Superior temporal gyrus (tissue), 1 donor: ENCODE measurements at regions not wholly inside any gene's neighbourhood (a gene's known extent, or its start where the extent isn't known, plus 50 kb on each side); places are given as distances from the start of the nearest gene placed in this dataset.

Source experiments
- DNase-seq: peaks from one replicate; pipeline ENCODE4 v3.0.0-alpha.2; 2016; ENCODE audit errors: extremely low spot score

DNA sequence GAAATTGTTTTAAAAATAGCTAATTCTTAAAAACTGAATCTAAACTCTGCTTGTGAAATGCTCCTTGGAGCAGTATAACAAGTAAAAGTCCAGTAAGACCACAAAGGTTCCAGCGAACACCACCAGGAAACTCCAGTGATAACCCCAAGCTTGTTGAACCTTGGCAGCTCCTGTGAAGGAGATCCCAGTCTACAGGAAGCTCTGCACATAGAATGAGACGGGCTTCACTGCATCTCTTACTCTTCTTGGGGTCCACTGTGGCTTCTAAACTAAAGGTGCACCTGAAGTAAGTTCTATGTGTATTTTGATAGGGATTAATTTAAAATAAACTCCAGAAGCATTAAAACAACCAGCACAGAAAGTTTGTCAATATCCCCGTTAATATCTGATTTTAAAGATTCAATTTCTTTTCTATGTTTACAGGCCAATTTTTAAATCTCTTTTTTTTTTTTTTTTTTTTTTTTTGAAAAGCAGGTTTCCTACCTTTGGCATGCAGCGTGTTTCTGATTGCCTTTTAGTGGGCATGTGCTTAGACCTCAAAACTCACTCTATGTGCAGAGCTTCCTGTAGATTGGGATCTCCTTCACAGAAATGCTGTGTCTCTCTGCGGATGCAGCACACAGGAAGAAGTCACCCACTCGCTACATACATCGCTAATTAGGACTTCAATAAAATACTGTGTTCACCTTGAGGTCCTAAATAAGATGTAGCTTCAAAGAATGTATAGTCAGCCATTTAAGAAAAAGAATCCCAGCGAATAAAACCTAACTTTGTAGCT is 508.5 kb downstream of the KLF12 start:
- DNase-seq: no peak

GRCh38 chr13:73623281-73623680 is 510.9 kb downstream of the KLF12 start:
- DNase-seq: no peak

- DNase-seq: no peak
Observed at GRCh38 chr13:73622381-73622780, 511.8 kb downstream of the KLF12 start.

DNA sequence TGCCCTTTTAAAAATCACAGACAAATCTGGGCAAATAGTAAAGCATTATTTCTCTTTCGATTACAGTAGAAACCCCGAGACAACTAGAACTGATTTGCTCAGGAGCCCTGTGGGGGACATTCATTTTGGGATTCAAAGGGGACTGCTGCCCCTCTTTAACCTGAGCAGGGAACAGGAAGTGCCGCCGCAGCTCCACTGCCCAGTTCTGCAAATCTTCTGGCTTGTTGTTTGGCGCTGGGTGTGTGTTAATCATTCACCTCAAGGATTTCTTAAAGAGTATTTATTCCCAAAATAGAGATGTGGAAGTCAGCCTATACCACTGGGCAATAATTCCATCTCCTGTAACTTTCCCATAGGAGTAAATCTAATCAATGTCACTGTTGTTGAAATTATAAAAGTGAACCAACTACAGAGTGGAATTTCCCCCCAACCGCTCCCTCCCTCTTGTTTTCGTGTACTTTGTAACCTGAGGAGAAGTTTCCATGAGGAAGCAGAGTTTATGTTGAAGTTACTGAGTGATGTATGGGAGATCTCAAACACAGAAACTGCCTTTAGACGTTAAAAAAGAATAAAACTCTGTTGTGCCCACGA is 515.8 kb downstream of the KLF12 start:
- DNase-seq: no peak

DNA sequence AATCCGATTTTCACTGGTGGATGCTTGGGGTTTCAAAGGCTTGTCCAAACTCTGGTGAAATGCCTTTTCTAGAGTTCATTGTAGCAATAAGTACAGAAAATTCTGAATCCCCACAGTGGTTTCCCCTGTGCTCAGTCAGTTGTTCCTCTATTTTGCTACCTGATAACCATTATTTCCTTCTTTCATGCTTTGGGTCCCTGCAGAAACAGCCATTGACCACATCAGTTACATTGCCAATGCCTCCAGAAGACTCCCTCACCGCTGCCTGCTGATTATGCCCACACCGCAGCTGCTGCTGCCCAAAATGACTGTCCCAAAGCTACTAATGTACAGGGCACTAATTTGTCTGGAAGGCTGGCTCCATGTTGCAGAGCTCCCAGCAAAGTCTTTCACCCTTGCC is 517.3 kb downstream of the KLF12 start:
- DNase-seq: no peak

DNA sequence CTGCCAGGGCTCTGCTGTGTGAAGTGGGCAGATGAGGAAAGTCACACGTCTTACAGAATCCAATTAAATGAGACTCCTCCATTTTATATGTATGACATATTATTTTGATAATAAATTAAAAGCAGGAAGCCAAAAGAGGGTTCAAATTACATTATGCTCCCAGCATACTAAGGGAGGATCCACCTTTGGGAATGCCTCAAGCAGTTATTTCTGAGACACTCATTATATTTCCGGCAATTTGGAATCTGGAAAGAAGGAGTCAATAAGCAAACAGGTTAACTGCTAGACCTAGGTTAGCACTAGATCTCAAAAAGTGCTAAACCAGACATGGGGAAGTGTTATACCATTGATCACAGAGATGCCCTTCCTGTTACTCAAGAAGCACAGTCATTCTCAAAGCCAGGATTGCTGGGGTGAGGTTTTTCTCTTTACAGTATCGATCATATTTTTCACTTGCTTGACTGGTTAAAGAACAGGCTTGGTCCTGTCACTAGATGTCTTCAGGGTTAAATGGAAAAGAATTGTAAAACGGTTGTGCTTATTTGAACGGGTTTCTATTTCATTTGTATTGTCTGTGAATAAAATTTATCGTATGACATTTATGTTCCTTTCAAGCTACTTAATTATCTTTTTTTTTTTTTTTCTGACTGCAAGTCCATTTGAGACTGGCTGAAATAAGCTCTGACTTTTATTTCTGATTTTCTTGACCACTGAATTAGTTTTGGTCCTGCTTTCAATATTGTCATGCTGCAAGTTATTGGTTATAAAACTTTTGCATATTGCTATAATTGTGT is 523.2 kb downstream of the KLF12 start:
- no peak for DNase-seq

- no peak for DNase-seq
Observed at GRCh38 chr13:73608711-73609485, 525.3 kb downstream of the KLF12 start.

- DNase-seq: no peak
Observed at GRCh38 chr13:73608157-73608516, 526.1 kb downstream of the KLF12 start.

GRCh38 chr13:73607489-73608156 is 526.6 kb downstream of the KLF12 start:
- no peak for DNase-seq

DNA sequence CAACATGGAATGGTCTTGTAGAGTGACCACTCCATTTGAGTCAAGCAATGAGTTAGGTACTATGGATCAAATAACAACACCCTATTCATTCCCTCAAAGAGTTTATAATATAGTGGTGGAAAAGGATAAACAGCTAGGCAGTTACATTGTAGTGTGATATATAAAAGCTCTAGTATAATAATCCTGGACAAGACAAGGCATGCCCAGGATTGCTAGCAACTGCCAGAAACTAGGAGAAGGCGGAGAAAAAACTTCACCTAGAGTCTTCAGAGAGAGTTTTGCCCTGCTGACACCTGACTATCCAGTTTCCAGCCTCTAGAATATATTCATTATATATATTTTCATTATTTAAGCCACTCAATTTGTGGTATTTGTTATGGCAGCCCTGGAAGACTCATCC is 530.6 kb downstream of the KLF12 start:
- no peak for DNase-seq

DNA sequence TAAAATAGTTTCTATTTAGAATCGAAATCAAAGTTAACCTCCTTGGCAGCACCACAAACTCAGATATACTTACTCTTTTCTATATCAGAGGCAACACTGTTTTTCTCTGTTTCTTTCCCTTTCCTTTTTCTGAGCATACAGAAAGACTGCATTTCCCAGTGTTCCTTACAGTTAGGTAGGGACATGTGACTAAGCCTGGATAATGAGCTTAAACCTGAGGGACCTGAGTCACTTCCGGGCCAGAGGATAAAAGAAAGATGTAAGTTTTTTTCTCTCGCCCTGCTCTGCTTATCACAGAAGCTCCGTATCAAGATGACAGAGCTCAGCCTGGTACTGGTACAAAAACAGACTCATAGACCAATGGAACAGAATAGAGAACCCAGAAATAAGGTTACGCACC is 531.9 kb downstream of the KLF12 start:
- no peak for DNase-seq

GRCh38 chr13:73601708-73602107 is 532.5 kb downstream of the KLF12 start:
- no peak for DNase-seq

DNA sequence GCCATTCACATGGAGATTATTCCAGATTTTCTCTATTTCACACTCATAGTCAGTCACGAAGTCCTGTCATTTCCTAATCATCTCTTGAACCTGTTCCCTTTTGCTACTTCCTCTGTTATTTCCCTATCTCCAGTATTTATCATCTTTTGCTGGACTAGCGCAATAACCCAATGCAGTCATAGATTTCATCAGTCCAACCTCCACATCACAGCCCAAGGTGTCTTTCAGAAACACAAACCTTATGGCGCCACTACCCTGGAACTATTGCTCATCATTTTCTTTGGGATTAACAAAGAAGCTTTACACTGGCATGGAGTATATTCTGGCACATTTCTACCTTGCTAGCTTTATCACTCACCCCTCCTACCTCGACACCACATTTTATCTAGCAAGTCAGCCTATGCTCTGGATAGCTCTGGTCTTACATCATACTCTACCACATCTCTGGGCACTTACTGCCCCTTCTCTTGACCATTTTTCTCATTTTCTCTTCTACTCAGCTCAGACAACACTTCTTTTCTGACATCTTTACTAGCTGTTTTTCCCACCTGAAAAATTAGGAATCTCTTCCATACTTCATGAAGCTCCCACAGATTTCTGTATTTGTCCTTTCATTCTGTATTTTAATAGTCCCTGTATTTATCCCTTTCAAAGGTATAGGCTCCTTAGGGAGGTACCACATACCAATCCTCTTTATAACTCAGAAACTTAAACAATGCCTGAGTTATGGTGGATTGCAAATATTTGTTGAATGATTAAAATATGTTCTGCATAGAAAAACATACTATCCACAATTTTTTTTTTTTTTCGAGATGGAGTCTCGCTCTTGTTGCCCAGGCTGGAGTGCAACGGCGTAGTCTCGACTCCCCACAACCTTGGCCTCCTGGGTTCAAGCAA is 534.7 kb downstream of the KLF12 start:
- no peak for DNase-seq

- no peak for DNase-seq
Observed at GRCh38 chr13:73598020-73598712, 536.0 kb downstream of the KLF12 start.

- no peak for DNase-seq
Observed at GRCh38 chr13:73596382-73596781, 537.6 kb downstream of the KLF5 start.

DNA sequence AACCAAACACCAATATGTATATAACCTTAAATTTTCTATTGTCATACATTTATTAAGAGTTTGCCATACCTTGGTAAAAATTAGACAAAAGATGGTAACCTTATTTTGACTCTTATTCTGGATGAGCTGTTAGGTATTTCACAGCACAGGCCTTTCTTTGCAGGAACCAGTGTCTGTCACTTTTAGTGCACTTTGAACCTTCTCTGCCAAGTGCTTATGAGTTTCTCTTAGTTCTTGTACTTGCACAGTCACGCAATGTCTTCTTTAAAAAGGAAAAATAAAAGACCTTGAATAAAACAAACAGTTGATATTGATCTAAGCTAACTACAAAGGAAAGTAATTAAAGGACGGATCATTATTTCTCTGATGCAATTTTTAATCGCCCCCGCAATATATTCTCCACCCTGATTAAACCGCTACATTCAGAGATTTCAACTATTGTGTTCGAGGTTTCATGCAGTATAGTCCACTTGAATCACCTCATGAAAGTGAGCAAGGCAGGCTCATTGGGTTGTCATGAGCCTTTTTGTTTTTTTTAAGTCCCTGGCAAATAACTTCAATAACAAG is 534.5 kb downstream of the KLF5 start:
- DNase-seq: no peak

- no peak for DNase-seq
Observed at GRCh38 chr13:73591861-73592260, 533.1 kb downstream of the KLF5 start.

- no peak for DNase-seq
Observed at GRCh38 chr13:73590795-73591194, 532.0 kb downstream of the KLF5 start.

DNA sequence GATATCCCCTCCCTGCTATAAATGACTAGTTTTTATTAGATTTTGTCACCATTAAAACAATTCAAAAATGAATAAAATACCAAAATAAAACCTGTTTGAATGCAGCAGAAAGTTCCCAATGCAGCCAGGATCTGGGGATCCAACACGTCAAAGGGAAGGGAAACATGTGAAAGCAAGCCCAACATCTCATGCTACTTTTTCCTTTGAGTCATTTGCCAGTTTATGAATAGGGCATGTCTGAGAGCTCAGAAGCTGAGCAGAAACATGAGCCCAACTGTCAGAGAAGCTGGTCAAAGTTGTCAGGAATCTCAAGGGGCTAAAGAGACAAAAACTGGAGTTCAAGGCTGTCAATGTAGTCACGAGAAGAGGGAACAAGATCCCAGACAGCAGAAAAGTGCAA is 526.4 kb downstream of the KLF5 start:
- no peak for DNase-seq

GRCh38 chr13:73583331-73583730 is 524.5 kb downstream of the KLF5 start:
- DNase-seq: no peak
